ENCODE measurements at regions not wholly inside any gene's neighbourhood (a gene's known extent, or its start where the extent isn't known, plus 50 kb on each side); places are given as distances from the start of the nearest gene placed in this dataset.

- Mint-ChIP-seq H3K27me3 (peaks cover 31% of the 10 kb centered on the region), H3K4me1 (peaks cover 16% of the 10 kb centered on the region), H3K27ac (no peak overlapping the region), H3K4me3 (no peak overlapping the region), H3K36me3 (no peaks in the 10 kb centered on the region), H3K9me3 (peaks cover 4% of the 10 kb centered on the region)
Measured at GRCh38 chr11:22433094-22433455, 94.9 kb downstream of the SLC17A6 start.

- H3K4me3 Mint-ChIP-seq, result peak overlapping the region; percentile 57
- H3K4me1 Mint-ChIP-seq, result peaks cover 16% of the 10 kb centered on the region
- no peak overlapping the region for H3K27ac Mint-ChIP-seq
- peaks cover 4% of the 10 kb centered on the region for H3K9me3 Mint-ChIP-seq
- H3K36me3 Mint-ChIP-seq, result no peaks in the 10 kb centered on the region
- H3K27me3 Mint-ChIP-seq, result peaks cover 32% of the 10 kb centered on the region
Measured at GRCh38 chr11:22432291-22433093, 94.3 kb downstream of the SLC17A6 start.

- Mint-ChIP-seq H3K4me3 (no peak overlapping the region), H3K4me1 (peaks cover 16% of the 10 kb centered on the region), H3K27ac (no peak overlapping the region), H3K27me3 (peaks cover 33% of the 10 kb centered on the region), H3K36me3 (no peaks in the 10 kb centered on the region), H3K9me3 (peaks cover 4% of the 10 kb centered on the region)
Measured at GRCh38 chr11:22431106-22431505, 92.9 kb downstream of the SLC17A6 start.

- no peak overlapping the region for H3K27ac Mint-ChIP-seq
Measured at GRCh38 chr11:22430639-22431038, 92.5 kb downstream of the SLC17A6 start.

GRCh38 chr11:22430141-22430541 lies 92.0 kb downstream of the SLC17A6 start:
- Mint-ChIP-seq H3K9me3 (peaks cover 4% of the 10 kb centered on the region), H3K27ac (no peak overlapping the region), H3K4me1 (peaks cover 16% of the 10 kb centered on the region), H3K4me3 (no peak overlapping the region), H3K36me3 (no peaks in the 10 kb centered on the region), H3K27me3 (peaks cover 32% of the 10 kb centered on the region)

More at GRCh38 chr11:22430639-22431038, 92.5 kb downstream of the SLC17A6 start:
- Mint-ChIP-seq H3K4me1 (peaks cover 16% of the 10 kb centered on the region), H3K27me3 (peaks cover 32% of the 10 kb centered on the region), H3K4me3 (no peak overlapping the region), H3K36me3 (no peaks in the 10 kb centered on the region), H3K9me3 (peaks cover 4% of the 10 kb centered on the region)

All from activated naive CD4-positive, alpha-beta T cell treated with anti-CD3 and anti-CD28 coated beads, Interleukin-2, amount 50 U/mL, for 24 hours (primary cell).